ENCODE measurements at regions not wholly inside any gene's neighbourhood (a gene's known extent, or its start where the extent isn't known, plus 50 kb on each side); places are given as distances from the start of the nearest gene placed in this dataset.

- Histone ChIP-seq H3K27ac (ENCODE audit: low read length) (no peak overlapping the region), H3K4me3 (ENCODE audit: low read length) (no peak overlapping the region), H3K27me3 (ENCODE audit: control insufficient read depth, insufficient read depth, low read length) (peaks cover 15% of the 10 kb centered on the region), H3K36me3 (ENCODE audit: control insufficient read depth, insufficient read depth, low read length) (no peaks in the 10 kb centered on the region), H3K4me1 (ENCODE audit: control insufficient read depth, insufficient read depth, low read length) (no peaks in the 10 kb centered on the region), H3K9me3 (ENCODE audit: control insufficient read depth, insufficient read depth, low read length) (no peaks in the 10 kb centered on the region)
- no peak for TF ChIP-seq CTCF (IDR thresholded peaks at IDR 0.05)
- no peak for ATAC-seq
- intact Hi-C loops (cut with micrococcal nuclease), result no loop called here
- no peaks in the 10 kb centered on the region for H3K4me1 Mint-ChIP-seq
- H3K4me3 Mint-ChIP-seq, result no peak overlapping the region
- WGBS (ENCODE audit: insufficient coverage), result 67% methylated on average over 1 of the region's 3 CpGs
- H3K27me3 Mint-ChIP-seq (ENCODE audit: low read depth in 2 of 2), result peaks cover 39 to 45% of the 10 kb centered on the region in 2 donors
- H3K9me3 Mint-ChIP-seq, result no peaks in the 10 kb centered on the region
- H3K27ac Mint-ChIP-seq, result no peak overlapping the region
- DNase-seq, result no peak
- H3K36me3 Mint-ChIP-seq, result no peaks in the 10 kb centered on the region
Measured at GRCh38 chr11:116577956-116578355, 194.8 kb downstream of the BUD13 start.

GRCh38 chr11:116577273-116577672 is 195.5 kb downstream of the BUD13 start:
- no peak for TF ChIP-seq CTCF (IDR thresholded peaks at IDR 0.05)
- H3K27me3 Mint-ChIP-seq (ENCODE audit: low read depth in 2 of 2), result peaks cover 36 to 39% of the 10 kb centered on the region in 2 donors
- H3K4me1 Mint-ChIP-seq, result no peaks in the 10 kb centered on the region
- Histone ChIP-seq H3K27me3 (ENCODE audit: control insufficient read depth, insufficient read depth, low read length) (peaks cover 15% of the 10 kb centered on the region), H3K4me1 (ENCODE audit: control insufficient read depth, insufficient read depth, low read length) (no peaks in the 10 kb centered on the region), H3K27ac (ENCODE audit: low read length) (no peak overlapping the region), H3K9me3 (ENCODE audit: control insufficient read depth, insufficient read depth, low read length) (no peaks in the 10 kb centered on the region), H3K4me3 (ENCODE audit: low read length) (no peak overlapping the region), H3K36me3 (ENCODE audit: control insufficient read depth, insufficient read depth, low read length) (no peaks in the 10 kb centered on the region)
- intact Hi-C loops (cut with micrococcal nuclease), result no loop called here
- H3K4me3 Mint-ChIP-seq, result no peak overlapping the region
- no peaks in the 10 kb centered on the region for H3K9me3 Mint-ChIP-seq
- no peaks in the 10 kb centered on the region for H3K36me3 Mint-ChIP-seq
- no peak for ATAC-seq
- WGBS (ENCODE audit: insufficient coverage), result 38% methylated on average over 4 of the region's 4 CpGs
- no peak for DNase-seq
- H3K27ac Mint-ChIP-seq, result no peak overlapping the region

GRCh38 chr11:116576526-116576925 is 196.3 kb downstream of the BUD13 start:
- no peaks in the 10 kb centered on the region for H3K9me3 Mint-ChIP-seq
- WGBS (ENCODE audit: insufficient coverage), result 28% methylated on average over 2 of the region's 2 CpGs
- TF ChIP-seq CTCF (IDR thresholded peaks at IDR 0.05), result no peak

GRCh38 chr11:116567721-116568242 is 205.0 kb downstream of the BUD13 start:
- 88% methylated on average over 8 of the region's 9 CpGs for WGBS (ENCODE audit: insufficient coverage)

More at GRCh38 chr11:116576526-116576925, 196.3 kb downstream of the BUD13 start:
- Mint-ChIP-seq H3K4me1 (no peaks in the 10 kb centered on the region), H3K36me3 (no peaks in the 10 kb centered on the region), H3K27me3 (ENCODE audit: low read depth in 2 of 2) (peaks cover 28 to 31% of the 10 kb centered on the region in 2 donors), H3K4me3 (no peak overlapping the region), H3K27ac (no peak overlapping the region)
- no peak for ATAC-seq
- intact Hi-C loops (cut with micrococcal nuclease), result no loop called here
- H3K27ac ChIP-seq (ENCODE audit: low read length), result no peak overlapping the region
- peaks cover 15% of the 10 kb centered on the region for H3K27me3 ChIP-seq (ENCODE audit: control insufficient read depth, insufficient read depth, low read length)
- H3K4me1 ChIP-seq (ENCODE audit: control insufficient read depth, insufficient read depth, low read length), result no peaks in the 10 kb centered on the region
- no peak overlapping the region for H3K4me3 ChIP-seq (ENCODE audit: low read length)
- no peak for DNase-seq
- H3K9me3 ChIP-seq (ENCODE audit: control insufficient read depth, insufficient read depth, low read length), result no peaks in the 10 kb centered on the region
- H3K36me3 ChIP-seq (ENCODE audit: control insufficient read depth, insufficient read depth, low read length), result no peaks in the 10 kb centered on the region

More at GRCh38 chr11:116567721-116568242, 205.0 kb downstream of the BUD13 start:
- H3K4me3 Mint-ChIP-seq, result no peak overlapping the region
- H3K4me1 ChIP-seq (ENCODE audit: control insufficient read depth, insufficient read depth, low read length), result no peaks in the 10 kb centered on the region
- H3K27ac Mint-ChIP-seq, result no peak overlapping the region
- H3K4me1 Mint-ChIP-seq, result no peaks in the 10 kb centered on the region
- H3K36me3 Mint-ChIP-seq, result no peaks in the 10 kb centered on the region
- H3K27me3 ChIP-seq (ENCODE audit: control insufficient read depth, insufficient read depth, low read length), result no peaks in the 10 kb centered on the region
- ATAC-seq, result no peak
- H3K4me3 ChIP-seq (ENCODE audit: low read length), result no peak overlapping the region
- no peak overlapping the region for H3K27ac ChIP-seq (ENCODE audit: low read length)
- DNase-seq, result no peak
- intact Hi-C loops (cut with micrococcal nuclease), result no loop called here
- H3K36me3 ChIP-seq (ENCODE audit: control insufficient read depth, insufficient read depth, low read length), result no peaks in the 10 kb centered on the region
- no peaks in the 10 kb centered on the region for H3K9me3 ChIP-seq (ENCODE audit: control insufficient read depth, insufficient read depth, low read length)
- TF ChIP-seq CTCF (IDR thresholded peaks at IDR 0.05), result no peak
- H3K27me3 Mint-ChIP-seq (ENCODE audit: low read depth in 2 of 2), result peaks cover 13 to 16% of the 10 kb centered on the region in 2 donors
- no peaks in the 10 kb centered on the region for H3K9me3 Mint-ChIP-seq
